A549 (cell line): ENCODE measurements at regions not wholly inside any gene's neighbourhood (a gene's known extent, or its start where the extent isn't known, plus 50 kb on each side); places are given as distances from the start of the nearest gene placed in this dataset.

Experiments used
- EHF ChIP-seq: fragments of 250-450 bp; sonication (Bioruptor Pico); IDR thresholded peaks from 2 replicates; pipeline ENCODE4 v1.5.0; 2020; ENCODE audit warnings: mild to moderate bottlenecking
- EP300 ChIP-seq, 2 experiments: fragments of >200 bp; sonication (Bioruptor Twin); formaldehyde crosslinking; IDR thresholded peaks; 2 replicates in 1 of 2; 3 replicates in 1 of 2; pipeline ENCODE4 v1.6.1; 2016 to 2017
- HDAC2 ChIP-seq: fragments of 200-600 bp; sonication (generic); IDR thresholded peaks from 2 replicates; pipeline ENCODE4 v1.6.1; 2016
- JUN ChIP-seq, 2 experiments: fragments of >200 bp; sonication (Bioruptor Twin); formaldehyde crosslinking; IDR thresholded peaks; 2 replicates in 1 of 2; 3 replicates in 1 of 2; pipeline ENCODE4 v1.6.1; 2016 to 2017
- JUNB ChIP-seq: fragments of >200 bp; sonication (Bioruptor Twin); formaldehyde crosslinking; IDR thresholded peaks from 2 replicates; pipeline ENCODE4 v1.6.1; 2016
- KDM5A ChIP-seq: fragments of 200-600 bp; sonication (generic); IDR thresholded peaks from 2 replicates; pipeline ENCODE4 v1.6.1; 2016; ENCODE audit warnings: antibody characterized with exemption, mild to moderate bottlenecking
- MAFK ChIP-seq: fragments of 450-650 bp; IDR thresholded peaks from 2 replicates; pipeline ENCODE4 v1.6.1; 2014; ENCODE audit not compliant: partially characterized antibody
- MYC ChIP-seq: IDR thresholded peaks from 2 replicates; pipeline ENCODE4 v1.6.1; 2012; ENCODE audit warnings: mild to moderate bottlenecking, inconsistent platforms, low read length, improper control_type of control experiment, borderline replicate concordance
- POLR2A ChIP-seq: IDR thresholded peaks from 2 replicates; pipeline ENCODE4 v1.6.1; 2012; ENCODE audit warnings: mild to moderate bottlenecking, low read length
- TP53 ChIP-seq: fragments of 250-450 bp; sonication (Bioruptor Pico); IDR thresholded peaks from 2 replicates; pipeline ENCODE4 v1.5.0; 2021; ENCODE audit warnings: mild to moderate bottlenecking, moderate library complexity
- USF2 ChIP-seq: fragments of 450-650 bp; IDR thresholded peaks from 2 replicates; pipeline ENCODE4 v1.6.1; 2014; ENCODE audit warnings: antibody characterized with exemption
- ZFP36 ChIP-seq: fragments of 450-650 bp; IDR thresholded peaks from 2 replicates; pipeline ENCODE4 v1.6.1; 2014; ENCODE audit warnings: borderline replicate concordance; ENCODE audit not compliant: partially characterized antibody
- TF ChIP-seq, protein P1 (sequence below): fragments of >200 bp; sonication (Bioruptor Twin); formaldehyde crosslinking; IDR thresholded peaks from 3 replicates; pipeline ENCODE4 v1.5.1; 2016
- TF ChIP-seq, protein P2 (sequence below): IDR thresholded peaks from 2 replicates; pipeline ENCODE4 v1.6.1; 2012

GRCh38 chr12:88411689-88412088, 168.6 kb downstream of the KITLG start:
- TF ChIP-seq HDAC2 (no peak), JUN (IDR thresholded peaks at IDR 0.05) (no peak), POLR2A (no peak), JUNB (no peak), KDM5A (no peak), MYC (no peak), TP53 (CRISPR knock-in tag) (no peak), ZFP36 (no peak), EHF (CRISPR knock-in tag) (no peak), USF2 (no peak), EP300 (IDR thresholded peaks at IDR 0.05) (no peak), MAFK (no peak)
- TF ChIP-seq, protein P1, sequence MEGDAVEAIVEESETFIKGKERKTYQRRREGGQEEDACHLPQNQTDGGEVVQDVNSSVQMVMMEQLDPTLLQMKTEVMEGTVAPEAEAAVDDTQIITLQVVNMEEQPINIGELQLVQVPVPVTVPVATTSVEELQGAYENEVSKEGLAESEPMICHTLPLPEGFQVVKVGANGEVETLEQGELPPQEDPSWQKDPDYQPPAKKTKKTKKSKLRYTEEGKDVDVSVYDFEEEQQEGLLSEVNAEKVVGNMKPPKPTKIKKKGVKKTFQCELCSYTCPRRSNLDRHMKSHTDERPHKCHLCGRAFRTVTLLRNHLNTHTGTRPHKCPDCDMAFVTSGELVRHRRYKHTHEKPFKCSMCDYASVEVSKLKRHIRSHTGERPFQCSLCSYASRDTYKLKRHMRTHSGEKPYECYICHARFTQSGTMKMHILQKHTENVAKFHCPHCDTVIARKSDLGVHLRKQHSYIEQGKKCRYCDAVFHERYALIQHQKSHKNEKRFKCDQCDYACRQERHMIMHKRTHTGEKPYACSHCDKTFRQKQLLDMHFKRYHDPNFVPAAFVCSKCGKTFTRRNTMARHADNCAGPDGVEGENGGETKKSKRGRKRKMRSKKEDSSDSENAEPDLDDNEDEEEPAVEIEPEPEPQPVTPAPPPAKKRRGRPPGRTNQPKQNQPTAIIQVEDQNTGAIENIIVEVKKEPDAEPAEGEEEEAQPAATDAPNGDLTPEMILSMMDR, result no peak
- TF ChIP-seq, protein P2, sequence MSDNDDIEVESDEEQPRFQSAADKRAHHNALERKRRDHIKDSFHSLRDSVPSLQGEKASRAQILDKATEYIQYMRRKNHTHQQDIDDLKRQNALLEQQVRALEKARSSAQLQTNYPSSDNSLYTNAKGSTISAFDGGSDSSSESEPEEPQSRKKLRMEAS, result no peak
